GM20431 (cell line): ENCODE measurements at regions not wholly inside any gene's neighbourhood (a gene's known extent, or its start where the extent isn't known, plus 50 kb on each side); places are given as distances from the start of the nearest gene placed in this dataset.

Experiments
- in situ Hi-C: fragments of 300-500 bp; cut with MseI, MboI; formaldehyde crosslinking; loops from one replicate; pipeline ENCODE4 v1.15.0; 2020; ENCODE audit warnings: low sequenced_read_pairs; ENCODE audit not compliant: unreplicated experiment

DNA sequence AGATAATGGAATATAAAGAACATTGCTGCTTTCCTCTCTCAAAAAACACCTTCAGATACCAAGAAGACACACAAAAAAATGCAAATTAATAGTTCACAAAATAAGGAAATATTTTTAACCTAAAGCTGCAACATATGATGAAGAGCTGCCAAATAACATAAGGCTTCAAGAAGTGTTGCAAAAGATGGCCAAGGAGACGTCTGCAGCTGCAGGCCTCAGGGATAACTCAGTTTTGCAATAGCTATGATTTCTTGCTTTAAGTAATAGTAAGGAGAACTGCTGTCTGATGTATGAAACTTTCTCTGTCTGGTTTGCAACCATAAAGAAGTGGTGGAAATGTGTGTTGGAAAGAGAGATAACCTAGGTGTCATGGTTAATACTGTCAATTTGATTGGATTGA, 1237.5 kb downstream of the MRPL39 start:
- in situ Hi-C loops = no loop called here

DNA sequence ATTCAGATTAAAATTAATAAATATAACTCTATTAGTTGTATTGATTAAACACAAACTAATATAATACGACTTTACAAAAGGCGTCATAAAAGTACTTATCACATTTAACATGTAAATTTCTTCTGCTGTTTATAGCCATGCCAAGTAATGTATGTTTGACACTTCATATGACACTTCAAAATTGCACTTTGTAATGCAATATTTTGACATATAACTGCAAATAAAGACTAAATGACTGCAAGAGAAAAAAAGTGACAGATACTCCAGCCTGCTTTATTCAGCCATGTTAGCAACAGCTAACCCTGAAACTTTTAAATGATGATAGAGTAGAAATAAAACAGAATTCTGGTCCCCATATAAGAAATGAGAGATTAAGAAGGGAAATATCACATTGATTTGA, 1238.0 kb downstream of the MRPL39 start:
- in situ Hi-C loops = no loop called here

DNA sequence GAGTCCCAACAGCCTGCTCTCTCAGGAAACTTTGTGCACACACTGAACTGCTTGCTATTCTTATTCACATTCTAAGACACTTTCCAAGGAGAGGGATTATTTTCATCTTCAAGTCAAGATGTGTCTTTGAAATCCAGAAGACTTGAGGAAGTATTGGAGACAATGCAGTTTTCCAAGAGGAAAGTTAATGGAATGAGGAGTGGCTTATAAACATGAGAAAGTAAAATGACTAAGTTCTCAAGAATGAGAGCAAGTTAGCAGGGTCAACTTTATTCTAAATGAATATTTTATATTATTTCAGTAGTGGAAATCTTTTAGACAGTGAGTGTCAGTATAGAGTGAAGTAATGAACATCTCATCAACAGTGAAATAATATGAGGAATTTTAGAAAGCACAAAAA, 1239.3 kb downstream of the MRPL39 start:
- in situ Hi-C loops = no loop called here

DNA sequence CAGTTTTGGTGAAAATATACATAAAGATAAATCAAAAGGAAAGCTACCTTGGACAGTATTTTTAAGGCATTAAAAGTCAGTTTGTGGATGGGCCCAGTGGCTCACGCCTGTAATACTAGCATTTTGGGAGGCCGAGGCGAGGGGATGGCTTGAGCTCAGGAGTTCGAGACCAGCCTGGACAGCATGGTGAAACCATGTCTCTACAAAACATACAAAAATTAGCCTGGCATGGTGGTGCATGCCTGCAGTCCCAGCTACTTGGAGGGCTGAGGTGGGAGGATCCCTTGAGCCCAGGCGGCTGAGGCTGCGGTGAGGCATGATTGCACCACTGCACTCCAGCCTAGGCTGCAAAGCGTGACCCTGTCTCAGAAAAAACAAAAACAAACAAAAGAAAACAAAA, 1253.8 kb downstream of the MRPL39 start:
- in situ Hi-C loops = no loop called here

DNA sequence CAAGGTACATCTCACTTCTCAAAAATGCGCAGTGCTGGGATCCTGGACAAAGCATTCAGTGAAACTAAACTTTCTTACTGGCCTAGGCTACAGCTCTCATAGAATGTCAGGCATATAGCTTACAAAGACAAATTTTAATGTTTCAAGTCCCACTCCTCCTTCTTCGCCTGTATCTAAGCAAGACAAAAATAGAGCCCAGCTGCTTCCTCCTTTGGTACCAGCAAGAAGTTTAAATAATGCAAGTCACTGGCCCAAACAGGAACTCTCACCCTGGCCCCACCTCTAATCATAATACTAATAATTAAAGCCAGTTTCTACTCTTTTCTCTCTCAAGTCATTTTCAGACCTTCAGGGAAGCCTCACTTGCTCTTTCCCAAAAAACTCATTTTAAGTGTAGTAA, 1267.9 kb downstream of the MRPL39 start:
- in situ Hi-C loops = no loop called here

DNA sequence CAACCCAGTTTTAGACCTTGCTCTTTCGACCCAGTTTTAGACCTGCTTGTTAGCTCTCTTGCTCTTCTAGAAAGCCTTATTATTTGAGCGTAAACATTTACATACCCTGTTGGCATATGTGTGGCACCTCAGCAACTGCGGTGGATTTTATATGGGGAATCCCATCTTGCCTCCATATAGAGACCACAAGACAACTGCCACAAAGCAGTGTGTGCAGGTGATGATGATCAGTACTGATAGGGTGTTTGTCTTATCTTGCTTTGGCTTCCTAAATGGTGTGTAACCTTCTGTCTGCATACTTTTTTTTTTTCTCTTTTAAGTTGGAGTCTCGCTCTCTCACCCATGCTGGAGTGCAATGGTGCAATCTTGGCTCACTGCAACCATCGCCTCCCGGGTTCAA, 1270.8 kb downstream of the MRPL39 start:
- in situ Hi-C loops = no loop called here

DNA sequence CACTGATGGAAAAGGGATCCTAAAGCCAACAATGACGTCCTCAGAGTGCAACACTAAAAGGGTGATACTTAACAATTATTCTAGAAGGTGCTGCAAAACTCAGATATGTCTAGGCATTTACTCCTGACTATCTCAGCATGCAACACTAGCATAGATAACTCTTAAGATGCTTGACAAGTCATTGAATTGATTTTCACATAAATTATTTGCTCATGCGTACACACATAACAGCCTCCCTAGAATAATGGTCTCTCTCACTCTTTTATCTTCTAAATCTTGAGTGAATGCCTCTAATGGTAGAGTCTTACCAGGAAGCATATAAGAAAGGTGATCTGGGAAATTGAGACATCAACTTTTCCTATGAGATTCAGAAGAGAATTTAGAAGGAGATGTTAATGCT, 1283.7 kb downstream of the MRPL39 start:
- in situ Hi-C loops = no loop called here

DNA sequence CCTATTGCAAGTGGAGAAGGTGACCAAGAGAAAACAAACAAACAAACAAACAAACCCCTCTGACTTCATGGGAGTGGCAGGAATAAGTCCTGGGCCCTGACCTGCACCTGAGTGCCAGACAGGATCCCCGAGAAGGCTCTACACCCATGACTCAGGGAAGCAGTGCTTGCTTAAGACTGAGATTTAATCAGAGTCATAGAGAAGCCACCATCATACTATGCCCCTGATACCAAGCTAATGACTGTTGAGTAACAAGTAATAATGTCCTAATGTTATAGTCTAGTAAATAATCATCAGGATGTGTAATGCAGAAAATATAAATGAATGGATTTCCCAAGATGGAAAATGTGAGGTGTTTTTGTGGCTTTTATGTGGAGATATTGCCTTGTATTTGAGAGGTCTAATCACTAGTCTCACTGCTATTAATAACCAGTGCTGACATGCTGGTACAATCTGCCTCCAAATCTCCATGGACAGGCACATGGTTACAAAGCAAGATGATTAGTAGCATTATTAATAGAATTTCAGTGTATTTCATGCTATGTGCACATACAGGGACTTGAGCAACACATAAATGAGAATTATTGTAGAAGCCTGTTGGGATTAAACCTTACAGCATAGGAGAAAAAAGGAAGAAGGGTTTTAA, 1290.9 kb downstream of the MRPL39 start:
- in situ Hi-C loops = no loop called here

DNA sequence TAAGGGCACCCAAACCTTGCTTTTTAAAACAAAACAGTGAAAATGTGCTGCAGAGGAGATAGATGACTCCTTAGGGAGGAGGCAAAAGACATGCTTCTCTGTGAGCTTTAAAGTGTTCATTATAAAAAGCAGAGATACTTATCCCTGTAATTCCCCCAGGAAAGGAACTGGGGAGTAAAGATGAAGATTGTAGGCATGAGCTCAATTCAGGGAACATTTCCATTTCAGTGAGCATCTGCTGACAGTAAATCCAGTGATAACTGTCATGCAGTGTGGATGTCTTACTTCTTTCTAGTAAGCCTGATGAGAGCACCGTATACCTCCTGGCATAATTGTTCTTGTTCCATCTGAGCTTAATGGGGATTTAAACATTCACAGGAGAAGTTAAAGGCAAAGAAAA, 1296.5 kb downstream of the MRPL39 start:
- in situ Hi-C loops = no loop called here

DNA sequence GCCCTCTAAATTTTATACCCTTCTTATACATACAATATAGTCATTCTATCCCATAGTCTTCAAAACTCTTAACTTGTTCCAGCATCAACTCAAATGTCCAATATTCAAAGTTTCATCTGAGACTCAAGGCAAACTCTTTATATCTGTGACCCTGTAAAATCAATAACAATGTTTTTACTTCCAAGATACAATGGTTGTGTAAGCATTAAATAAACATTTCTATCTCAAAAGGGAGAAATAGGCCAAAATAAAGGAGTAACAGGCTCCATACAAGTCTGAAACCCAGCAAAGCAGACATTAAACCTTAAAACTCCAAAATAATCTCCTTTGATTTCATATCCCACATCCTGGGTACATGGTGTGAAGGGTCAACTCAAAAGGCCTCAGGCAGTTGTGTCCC, 1299.1 kb downstream of the MRPL39 start:
- in situ Hi-C loops = no loop called here

DNA sequence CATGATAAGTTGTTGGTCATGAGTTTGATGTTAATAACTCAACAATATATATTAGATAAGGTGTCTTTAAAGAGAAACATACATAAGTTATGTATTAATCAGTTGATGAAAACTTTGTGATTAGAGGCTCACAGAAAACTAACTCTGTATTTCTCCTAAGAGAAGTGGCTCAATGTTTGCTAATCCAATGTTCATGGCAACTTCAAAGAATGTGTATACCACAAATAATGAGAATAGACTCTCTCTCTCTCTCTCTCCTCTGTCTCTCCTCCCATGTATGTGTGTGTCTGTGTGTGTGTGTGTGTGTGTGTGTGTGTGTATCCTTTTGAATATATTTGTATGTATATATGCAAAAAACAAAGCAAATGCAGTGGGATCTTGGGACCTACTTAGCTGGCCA, 1304.9 kb downstream of the MRPL39 start:
- in situ Hi-C loops = no loop called here

DNA sequence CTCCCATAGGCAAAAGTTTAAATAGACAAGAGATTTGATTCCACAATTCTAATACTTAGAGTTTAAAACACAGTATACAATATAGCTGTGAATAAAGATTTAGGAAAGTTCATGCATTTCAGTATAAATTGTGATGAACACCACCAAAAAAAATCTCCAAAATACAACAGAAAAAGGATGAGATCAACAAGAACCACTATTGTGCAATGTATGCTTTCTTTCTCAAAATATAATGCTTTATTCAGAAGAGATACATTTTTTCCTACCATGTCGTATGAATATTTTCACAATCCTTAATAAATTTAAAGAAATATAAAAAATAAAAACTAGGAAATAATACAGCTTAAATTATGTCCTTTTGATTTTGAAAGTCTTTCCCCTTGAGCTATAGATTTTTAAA, 1309.2 kb downstream of the MRPL39 start:
- in situ Hi-C loops = no loop called here

DNA sequence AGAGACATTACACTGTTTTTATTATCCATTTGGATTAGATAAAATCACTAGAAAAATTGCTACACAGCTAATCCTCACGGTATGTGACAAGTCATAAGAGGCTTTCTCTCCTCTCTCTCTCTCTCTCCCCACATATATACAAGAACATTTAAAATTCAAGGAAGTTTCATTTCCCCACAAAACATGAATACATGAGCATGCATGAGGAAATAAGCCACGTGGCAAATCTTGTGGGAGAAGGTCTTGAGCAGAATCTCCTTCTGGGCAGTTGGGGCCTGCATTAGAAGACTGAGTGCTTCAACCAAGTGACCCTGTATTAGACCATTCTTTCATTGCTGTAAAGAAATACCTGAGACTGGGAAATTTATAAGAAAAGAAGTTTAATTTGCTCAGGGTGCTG, 1313.1 kb downstream of the MRPL39 start:
- in situ Hi-C loops = no loop called here

DNA sequence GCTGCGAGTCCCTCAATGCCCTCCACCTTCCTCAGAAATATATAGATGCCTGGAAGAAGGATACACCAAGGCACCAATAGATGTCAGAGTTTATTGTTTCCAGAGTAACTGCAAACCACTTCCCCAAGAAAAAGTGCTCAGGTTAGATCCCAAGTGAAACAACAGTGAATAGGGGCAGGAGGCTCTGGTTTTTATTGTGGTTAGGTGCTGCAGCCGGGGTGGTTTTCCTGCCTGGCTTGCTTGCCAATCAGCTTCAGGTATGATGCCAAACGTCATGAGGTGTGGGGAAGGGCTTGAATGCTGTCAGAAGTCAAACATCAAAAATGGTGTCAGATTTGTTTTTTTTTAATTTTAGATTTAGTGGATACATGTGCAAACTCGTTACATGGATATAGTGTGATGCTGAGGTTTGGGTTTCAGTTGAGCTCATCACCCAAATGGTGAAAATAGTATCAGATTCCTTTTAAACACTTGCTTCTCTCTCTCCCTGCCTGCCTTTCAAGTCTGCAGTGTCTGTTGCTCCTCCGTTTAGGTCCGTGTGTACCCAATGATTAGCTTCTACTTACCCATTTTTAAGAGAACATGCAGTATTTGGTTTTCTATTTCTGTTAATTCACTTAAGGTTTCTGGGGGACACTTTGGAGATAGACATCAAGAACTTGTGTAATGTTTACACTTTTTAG, 1317.0 kb downstream of the MRPL39 start:
- in situ Hi-C loops = no loop called here

DNA sequence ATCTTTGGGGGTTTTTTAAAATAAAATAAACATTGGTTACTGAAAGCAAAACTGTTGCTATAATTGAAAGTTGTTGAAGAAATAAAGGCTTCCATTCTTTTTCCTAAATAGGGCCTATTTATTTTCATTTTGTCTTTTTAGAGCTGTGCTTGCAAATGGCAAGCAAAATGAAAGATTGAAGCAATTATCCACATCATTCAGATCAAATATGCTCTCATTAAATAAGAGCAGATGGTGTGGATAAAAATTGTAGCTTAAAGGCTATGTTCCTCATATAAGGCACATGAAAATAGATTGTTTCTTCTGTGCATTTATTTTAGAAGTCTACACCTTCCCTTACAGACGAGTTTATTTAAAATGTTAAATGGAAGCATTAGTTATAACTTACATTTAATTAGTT, 1317.7 kb downstream of the MRPL39 start:
- in situ Hi-C loops = no loop called here

DNA sequence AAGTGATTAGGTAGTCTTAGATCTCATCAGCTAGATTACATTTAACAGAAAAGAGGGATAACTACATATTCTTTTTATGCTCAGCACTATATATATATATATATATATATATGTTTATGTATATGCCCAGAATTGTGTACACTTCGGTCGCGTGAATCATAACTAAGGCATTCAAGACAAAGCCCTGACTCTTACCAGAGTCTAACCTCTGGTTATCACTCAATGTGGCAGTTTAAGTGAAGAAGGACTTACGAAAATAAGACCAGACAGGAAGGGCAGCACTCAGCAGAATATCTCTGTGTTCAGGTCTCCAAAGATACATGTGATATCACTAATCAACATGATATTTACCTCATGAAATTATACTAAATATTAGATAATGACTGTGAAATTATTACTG, 1326.7 kb downstream of the MRPL39 start:
- in situ Hi-C loops = no loop called here

DNA sequence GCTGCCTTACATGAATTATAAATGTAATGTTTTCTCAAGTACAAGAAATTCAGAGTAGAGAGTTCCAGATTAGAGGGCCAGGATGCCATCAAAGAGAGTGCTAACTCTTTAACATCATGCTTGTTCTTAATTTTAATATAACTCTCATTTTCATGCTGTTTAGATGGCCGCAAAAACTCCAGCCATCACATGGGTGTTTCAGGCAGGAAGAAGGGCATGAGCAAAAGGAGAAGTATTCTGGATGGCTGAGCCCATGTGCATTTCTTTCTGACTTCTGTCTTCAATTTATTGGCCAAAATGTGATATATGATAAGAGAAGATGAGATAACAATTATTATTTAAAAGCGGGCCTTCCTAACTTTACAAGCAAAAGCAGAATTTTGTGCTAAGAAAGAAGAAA, 1328.6 kb downstream of the MRPL39 start:
- in situ Hi-C loops = no loop called here

DNA sequence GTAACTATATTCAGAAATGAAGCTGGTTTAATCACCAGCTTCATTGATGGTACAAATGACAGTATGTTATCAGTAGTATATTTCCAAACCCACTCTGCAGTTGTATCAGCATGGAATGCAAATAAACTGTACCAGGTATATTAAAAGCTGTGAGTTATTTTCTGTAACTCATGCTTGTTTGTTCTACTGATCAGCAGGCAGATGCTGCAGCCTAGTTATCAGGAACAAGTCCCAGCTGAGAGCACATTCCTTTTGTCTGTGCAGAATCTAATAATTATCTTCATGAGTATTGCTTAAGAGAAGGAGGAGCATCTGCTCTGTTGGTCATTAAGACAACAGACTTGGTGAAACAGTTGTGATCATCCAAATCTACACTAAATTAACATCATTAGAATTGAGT, 1331.1 kb downstream of the MRPL39 start:
- in situ Hi-C loops = no loop called here

DNA sequence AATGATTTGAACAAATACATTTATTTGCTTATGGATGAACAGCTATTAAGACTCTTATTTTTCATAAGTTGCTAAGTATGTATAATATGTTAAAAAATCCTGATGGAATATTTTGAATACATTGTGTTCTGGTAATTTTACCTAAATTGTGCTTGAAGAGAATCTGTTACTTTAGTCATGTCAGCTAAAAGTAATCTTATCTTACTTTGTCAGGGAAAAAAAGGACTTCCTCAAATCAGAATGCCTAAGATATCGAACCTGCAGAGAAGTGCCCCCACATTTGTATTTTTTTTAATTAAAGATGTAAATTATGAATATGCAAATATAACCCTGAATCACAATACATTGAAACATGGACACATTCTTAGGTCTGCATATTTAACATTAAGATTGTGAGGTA, 1331.7 kb downstream of the MRPL39 start:
- in situ Hi-C loops = no loop called here

DNA sequence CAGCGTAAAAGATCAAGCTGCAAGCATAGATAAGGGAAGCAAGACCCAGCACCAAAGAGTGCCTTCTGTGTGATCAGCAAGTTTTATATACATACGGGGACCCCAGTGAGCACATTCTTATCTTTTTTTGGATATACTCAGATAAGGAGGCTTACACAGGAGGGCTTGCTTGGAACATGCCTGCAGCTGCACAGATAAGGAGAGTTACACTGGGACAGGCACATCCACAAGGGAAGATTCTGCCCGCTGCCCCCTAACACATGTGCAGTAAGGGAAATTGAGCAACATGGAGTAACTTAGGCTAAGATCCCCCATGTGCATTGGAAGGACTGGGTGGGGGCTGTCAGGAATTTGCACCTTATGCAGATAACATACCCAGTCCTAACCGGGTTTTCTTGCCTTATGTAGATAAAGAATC, 1334.8 kb downstream of the MRPL39 start:
- in situ Hi-C loops = no loop called here

DNA sequence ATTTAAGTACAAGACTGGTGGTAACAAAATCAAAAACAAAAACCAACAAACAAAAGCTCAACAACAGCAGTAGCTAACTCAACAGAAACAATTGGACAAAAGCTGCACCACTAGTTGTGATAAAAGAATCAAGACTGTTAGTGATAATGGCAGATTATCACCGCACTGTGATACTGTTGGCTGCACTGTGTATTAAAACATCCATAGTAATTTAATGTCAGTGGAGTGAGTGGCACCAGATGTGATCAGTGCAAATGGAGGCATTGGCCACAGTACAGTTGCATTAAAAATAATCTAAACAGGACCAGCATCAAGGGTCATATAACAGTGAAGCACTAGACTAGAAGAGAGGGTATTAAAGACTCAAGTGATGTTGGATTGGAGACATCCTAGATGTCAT, 1341.3 kb downstream of the MRPL39 start:
- in situ Hi-C loops = no loop called here

DNA sequence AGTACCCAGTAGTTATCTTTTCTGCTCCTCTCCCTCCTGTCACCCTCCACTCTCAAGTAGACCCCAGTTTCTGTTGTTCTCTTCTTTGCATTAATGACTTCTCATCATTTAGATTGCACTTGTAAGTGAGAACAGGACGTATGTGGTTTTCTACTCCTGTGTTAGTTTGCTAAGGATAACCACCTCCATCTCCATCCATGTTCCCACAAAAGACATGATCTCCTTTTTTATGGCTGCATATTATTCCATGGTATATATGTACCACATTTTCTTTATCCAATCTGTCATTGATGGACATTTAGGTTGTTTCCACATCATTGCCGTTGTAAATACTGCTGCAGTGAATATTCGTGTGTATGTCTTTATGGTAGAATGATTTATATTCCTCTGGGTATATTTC, 1346.5 kb downstream of the MRPL39 start:
- in situ Hi-C loops = no loop called here
